ENCODE measurements at regions not wholly inside any gene's neighbourhood (a gene's known extent, or its start where the extent isn't known, plus 50 kb on each side); places are given as distances from the start of the nearest gene placed in this dataset.

DNA sequence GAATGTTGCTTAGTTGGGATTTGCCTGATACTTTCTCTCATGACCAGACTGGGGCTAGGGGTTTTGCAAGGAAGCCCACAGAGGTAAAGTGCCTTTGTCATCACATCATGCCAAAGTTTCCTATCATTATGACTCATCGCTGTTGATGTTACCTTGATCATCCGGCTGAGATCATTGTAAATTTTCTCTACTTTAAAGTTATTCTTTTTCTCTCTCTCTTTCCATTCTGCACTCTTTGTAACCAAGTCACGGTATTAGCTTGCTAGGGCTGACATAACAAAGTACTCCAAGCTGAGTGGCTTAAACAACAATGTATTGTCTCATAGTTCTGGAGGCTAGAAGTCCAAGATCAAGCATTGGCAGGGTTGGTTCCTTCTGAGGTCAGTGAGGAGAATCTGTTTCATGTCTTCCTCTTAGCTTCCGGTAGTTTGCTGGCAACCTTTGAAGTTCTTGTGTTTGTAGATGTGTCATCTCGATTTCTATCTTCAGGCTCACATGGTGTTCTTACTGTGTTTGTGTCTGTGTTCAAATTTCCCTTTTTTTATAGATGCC, 113.0 kb downstream of the DTHD1 start:
- no peak for DNase-seq (ENCODE audit: low read depth)

DNA sequence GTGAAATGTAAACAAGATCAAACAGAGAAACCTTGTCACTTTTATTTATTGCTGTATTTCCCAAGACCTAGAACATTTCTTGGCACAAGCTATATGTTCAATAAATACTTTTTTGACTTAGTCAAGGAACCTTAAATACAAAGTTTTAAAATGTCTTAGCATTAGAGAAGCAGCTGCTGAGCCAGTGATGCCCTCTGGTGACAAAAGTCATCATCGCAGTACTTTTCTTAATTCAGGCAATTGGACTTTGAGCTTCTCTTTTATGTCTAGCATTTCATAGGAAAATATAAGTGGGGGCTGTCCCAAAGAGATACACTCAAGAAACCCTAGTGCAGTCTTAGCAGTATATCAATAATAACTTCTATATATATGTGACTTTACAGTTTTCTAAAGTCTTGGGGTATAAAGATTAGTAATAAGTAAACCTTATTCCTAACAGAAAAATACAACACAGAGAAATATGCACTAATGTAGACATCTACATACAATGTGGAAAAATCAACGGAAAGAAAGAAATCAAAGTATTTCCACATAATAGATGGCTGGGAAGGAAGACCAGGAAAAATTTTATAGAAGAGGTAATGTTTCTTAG, 118.4 kb downstream of the DTHD1 start:
- DNase-seq (ENCODE audit: low read depth) = peak; percentile 9

DNA sequence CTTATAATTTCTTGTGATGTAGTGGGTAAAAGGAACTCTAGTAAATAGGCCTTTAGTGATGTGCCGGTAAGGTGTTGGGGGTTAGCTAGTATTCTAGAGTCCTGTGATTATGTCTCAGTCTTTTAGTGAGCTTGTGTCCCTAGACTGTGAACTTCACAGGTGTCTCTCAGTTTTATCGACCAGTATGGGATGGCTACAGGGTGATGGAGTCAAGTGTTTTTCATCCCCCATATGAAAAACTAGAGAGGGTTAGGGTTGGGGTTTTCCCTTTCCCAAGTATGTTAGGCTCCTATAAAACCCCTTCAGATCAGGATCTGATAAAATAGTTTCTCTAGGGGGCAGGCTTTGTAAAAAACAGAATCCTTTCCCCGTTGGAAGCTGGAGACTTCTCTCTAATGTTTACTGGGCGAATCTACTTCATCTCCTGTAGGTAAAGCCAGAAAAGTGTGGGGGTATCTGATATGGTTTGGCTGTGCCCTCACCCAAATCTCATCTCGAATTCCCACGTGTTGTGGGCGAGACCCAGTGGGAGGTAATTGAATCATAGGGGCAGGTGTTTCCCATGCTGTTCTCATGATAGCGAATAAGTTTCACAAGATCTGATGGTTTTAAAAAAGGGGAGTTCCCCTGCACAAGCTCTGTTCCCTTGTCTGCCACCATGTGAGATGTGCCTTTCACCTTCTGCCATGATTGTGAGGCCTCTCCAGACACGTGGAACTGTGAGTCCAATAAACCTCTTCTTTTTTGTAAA, 120.8 kb downstream of the DTHD1 start:
- no peak for DNase-seq (ENCODE audit: low read depth)

DNA sequence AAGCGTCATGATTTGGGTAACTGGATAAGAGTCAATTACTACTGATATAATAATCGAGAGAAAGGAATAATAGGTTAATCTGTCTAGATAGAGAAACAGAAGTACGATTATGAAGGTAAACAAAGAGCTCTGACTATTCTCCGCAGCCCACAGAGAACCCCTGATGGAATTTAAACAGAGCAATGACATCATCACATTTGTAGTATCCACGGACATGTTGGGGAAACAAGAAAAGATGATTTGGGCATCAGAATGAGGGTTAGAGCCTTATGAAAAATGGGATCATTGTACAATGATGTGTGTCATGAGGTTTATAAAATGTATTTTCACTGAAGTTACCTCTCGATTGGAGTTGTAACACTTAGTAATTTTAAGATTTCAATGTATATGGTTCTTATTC, 129.9 kb downstream of the DTHD1 start:
- DNase-seq (ENCODE audit: low read depth) = no peak

DNA sequence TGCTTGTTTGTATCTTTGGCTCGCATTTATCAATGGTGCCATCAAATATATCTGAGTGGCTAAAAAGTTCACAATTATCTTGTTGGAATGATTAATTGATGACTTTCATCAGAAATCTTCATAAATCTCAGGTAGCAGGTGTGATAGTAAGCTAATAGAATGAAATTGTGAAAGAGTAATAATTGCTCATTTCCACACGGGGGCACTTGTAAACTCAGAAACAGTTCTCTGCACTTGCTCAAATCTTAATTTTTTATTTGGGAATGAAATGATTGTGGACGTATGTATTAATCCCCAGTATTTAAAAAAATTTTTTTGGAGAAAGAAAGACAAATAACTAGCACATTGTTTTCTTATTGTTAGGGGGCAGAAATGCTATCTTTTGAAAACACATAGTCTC, 132.8 kb downstream of the DTHD1 start:
- no peak for DNase-seq (ENCODE audit: low read depth)

DNA sequence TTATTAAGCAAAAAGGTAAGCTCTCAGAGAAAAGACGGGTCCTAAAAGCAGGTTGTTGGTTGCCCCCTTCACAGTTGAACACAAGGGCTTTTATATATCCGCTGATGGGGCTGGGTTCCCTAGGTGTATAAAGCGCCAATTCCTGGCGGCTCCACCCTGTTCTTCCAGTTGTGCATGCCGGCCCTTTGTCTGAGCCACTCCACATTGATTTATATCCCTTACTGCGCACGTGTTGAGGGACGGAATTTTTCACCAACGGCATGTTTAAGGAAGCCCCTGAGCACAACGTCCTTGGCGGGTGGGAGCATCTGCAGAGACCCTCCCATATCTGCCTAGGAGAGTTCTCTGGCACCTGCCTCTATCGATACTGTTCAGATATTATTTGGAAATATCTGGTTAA, 135.7 kb downstream of the DTHD1 start:
- DNase-seq (ENCODE audit: low read depth) = no peak

DNA sequence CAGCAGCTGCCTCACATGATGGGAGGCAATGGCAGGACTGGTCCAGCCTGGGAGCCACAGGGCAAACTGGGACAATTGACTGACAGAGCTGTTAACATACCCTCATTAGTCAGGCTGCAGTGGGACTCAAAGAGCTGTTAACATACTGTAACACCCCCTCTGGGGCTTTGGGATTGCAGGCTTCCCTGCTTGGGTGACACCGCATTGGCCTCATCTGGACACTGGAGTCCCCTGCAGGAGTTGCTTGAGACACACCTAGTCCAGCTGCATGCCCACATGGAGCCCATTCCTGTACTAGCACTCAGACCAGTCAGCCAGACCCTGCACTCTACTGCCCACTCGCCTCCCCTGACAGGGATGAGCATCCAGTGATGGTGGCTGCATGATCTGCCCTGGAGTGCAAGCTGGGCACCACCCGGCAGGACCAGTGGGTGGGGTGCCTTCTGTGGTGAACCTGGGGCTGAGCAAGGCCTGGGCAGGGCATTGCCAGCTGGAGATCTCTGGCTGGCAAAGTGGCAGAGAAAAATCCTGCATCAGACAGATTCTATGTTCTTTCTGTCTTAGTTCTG, 138.8 kb downstream of the DTHD1 start:
- DNase-seq (ENCODE audit: low read depth) = no peak

DNA sequence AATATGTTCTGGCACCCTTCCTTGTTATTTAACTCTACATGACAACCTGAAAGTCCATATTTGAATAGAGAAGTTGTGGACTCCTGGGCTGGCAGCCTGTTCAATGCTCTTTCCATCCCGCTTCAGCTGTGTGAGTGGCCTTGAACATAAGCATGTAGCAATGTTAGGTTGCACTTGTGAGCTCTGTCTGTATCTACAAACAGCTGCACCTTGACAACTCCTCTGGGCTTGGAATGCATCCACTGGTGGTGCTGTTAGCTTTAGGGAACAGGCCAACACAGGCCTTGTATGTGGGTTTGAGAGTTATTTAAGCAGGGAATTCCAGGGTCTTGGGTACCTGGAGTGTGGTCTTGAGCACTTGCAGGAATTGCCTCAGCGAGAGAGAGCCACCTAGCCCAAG, 141.2 kb downstream of the DTHD1 start:
- no peak for DNase-seq (ENCODE audit: low read depth)

DNA sequence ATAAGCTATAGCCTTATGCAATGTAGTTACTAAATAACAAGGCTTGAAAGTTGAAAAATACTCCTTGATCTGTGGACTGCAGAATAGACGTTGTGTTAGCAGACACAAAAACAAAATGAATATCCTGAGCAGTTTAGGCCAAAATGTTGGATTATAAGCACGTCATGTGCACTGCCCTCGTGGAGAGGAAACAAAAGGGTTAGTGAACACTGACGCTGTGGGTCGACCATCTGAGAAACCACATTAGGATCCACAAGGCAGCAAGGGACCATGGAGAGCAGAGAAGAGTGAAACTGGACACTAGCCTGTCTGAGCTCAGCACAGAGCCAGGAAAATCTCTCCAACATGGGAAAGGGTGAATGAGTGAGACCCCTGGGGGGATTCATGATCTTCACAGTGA, 145.3 kb downstream of the DTHD1 start:
- DNase-seq (ENCODE audit: low read depth) = no peak

DNA sequence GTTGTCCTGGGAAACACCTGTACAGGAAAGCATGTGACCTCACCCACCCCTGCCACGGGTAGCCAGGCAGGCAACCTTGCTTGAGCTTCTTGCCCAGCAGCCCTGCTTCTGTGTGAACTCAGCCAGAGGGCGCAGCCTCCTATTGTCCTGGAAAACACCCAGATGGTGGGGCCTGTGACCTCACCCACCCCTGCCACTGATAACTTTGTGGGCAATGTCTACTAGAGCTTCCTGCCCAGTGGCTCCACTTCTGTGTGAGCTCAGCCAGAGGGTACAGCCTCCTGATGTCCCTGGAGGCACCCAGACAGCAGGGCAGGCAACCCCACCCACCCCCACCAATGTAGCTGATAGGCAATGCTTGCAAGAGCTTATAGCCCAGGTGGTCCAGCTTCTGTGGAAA, 146.3 kb downstream of the DTHD1 start:
- no peak for DNase-seq (ENCODE audit: low read depth)

DNA sequence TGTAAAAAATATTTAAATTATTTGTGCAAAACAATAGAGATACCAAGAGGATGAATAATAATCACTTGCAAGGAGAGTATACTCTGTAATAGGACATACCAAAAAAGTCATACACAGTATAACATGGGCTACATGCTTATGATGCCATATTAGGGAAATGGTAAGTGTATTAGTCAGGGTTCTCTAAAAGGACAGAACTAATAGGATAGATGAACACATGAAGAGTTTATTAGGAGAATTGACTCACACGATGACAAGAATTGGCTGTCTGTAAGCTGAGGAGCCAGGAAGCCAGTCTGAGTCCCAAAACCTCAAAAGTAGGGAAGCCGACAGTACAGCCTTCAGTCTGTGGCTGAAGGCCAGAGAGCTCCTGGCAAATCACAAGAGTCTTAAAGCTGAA, 151.2 kb downstream of the DTHD1 start:
- no peak for DNase-seq (ENCODE audit: low read depth)

DNA sequence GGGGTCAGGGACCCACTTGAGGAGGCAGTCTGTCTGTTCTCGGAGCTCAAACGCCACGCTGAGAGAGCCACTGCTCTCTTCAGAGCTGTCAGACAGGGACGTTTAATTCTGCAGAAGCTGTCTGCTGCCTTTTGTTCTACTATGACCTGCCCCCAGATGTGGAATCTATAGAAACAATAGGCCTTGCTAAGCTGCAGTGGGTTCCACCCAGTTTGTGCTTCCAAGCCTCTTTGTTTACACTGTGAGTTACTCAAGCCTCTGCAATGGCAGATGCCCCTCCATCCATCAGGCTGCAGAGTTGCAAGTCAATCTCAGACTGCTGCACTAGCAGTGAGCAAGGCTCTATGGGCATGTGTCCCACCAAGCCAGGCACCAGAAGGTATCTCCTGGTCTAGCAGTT, 158.1 kb downstream of the DTHD1 start:
- no peak for DNase-seq (ENCODE audit: low read depth)

DNA sequence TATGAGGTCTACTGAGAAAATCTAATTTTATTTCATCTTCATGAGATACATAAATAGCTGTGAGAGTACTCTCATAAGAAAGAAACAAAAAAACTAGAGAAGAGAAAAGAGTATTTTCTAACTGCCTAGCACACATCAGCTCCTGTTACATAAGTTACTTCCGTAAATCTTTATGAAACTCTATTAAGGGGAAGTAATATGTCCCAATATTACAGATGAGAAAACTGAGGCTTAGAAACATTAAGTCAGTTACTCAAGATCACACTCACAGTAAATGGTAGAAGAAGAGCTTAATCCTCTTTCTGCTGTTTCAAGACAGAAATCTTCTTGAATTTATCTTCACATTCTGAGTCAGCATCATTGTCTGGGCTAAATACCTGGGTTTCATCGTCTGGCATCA, 164.1 kb downstream of the DTHD1 start:
- DNase-seq (ENCODE audit: low read depth) = no peak

DNA sequence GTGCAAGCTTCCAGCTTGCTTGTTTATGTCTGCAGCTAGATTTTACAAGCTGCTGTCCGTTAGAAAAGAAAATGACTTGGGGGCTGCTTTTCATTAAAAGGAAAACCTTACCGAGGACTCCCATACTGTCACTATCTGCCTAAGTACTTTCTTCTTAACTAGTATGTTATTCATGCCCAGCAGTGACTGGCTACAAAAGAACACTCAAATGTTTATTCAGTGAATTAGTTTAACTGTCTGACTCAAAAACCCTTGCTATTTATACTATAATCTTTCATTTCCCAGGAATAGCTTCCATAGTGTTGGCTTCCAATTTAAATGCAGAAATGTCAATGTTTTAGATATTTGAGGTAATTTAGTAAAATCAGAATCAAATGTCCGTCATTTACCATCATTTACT, 164.9 kb downstream of the DTHD1 start:
- DNase-seq (ENCODE audit: low read depth) = no peak

DNA sequence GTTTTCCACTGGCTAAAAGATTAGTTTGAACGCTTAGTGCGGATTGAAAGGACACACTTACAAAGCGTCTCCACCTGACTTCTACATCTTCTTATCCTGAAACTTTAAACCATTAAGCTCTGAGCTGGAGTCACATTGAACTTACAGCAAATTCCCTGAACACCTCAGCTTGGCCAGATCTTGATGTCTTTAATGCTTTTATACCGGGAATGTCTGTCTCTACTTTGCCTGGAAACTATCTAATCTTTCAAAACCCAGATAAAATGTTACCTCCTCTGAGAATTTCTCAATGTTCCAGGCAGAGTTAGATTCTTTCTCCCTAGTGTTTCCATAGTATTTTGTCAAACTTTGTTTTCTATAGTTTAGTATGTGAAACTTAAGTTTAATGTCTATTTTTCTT, 179.9 kb downstream of the DTHD1 start:
- no peak for DNase-seq (ENCODE audit: low read depth)

DNA sequence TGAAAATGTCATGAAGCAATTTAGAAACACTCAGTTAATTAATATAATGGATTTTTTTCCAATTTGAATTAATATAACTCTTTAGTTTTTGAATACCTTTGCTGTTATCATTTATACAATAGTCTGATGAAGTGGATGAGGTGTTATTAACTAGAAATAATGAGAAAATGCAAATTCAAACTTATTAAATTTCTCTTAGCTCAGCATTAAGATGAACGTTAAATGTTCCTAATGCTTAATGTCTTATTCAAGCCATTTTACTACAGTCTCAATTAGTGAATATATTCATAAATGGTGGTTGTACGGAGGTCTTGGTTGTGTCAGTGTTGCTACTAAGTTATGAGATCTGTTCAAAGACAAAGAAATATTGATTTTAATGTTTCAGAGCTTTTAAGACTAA, 186.3 kb downstream of the DTHD1 start:
- DNase-seq (ENCODE audit: low read depth) = no peak

DNA sequence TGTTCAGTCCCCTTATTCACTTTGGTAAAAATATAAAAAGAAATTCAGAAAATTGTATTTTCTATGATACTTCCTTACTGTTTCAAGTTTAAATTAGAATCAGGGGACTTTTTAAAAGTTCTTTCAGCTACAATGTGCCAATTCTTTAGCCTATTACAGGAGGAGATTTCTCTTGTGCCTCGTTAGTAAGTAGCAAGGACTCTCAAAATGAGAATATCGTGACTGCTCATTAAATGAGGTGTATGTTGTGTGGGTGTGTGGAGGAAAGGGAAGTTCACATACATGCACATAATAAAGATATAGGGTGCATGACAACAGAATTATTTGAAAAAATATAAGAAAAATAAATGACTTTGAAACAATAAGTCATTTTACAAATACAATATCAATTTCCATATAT, 190.5 kb downstream of the DTHD1 start:
- DNase-seq (ENCODE audit: low read depth) = no peak

DNA sequence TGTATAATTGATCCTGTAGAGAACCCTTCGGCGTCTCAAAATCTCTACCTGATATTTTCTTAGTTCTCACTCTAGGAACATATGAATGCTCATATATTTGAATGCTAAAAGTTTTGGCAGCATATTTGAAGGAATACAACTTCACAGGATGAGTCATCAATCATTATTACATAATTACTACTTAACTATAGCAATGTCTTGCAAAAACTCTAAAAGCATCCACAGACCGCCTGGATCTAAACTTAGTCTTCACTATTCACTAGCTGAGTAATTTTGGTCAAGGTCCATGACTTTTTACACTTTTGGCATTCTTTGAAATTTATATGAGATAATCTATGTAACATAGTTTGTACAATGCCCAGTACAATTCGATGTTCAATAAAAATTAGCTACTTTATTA, 194.7 kb downstream of the DTHD1 start:
- no peak for DNase-seq (ENCODE audit: low read depth)

DNA sequence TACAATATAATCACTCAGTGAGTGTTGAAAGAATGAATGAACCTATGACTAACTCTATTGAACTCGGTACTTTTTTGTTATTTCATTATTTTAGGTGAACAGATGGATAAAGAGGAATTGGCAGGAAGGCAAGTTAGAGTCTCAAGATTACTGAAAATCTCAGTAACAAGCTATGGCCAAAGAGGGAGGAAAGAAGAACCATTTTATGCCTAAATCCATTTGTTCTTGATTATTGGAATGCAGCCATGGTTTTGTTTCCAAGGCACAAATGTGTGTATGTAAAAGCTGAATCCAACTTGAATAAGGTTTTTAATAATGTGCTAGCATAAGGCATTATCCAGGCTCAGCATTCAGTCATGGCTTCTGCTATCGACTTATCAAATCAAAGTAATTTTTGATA, 196.4 kb downstream of the DTHD1 start:
- no peak for DNase-seq (ENCODE audit: low read depth)

DNA sequence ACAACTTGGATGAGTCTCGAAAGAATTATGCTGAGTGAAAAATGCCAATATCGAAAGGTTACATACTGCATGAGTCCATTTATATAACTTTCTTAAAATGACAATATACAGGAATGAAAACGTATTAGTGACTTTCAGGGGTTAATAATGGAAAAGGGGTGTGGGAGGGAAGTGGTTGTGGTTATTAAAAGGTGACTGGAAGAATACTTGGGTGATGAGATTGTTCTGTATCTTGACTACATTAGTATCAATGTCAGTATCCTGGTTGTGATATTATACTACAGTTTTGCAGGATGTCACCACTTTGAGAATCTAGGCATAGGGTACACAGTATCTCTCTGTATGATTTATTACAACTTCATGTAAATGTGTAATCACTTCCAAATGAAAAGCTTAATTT, 204.5 kb downstream of the DTHD1 start:
- no peak for DNase-seq (ENCODE audit: low read depth)

DNA sequence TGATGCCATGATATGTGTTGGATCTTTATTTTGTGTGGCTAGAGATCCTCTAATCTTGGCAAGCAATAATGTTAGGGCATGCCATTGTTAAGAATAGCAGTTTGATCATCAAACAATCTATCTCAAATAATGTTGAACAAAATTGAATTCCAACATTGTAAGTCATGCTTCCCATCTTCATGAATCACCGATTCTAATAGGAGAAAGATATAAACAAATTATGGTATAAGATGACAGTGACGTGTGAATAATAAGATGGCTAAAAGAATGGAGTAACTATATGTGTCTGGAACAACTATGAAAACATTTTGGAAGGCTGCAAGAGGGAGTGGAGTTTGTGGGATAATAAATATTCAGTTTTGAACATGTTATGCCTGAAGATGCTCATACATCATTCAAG, 208.4 kb downstream of the DTHD1 start:
- no peak for DNase-seq (ENCODE audit: low read depth)

DNA sequence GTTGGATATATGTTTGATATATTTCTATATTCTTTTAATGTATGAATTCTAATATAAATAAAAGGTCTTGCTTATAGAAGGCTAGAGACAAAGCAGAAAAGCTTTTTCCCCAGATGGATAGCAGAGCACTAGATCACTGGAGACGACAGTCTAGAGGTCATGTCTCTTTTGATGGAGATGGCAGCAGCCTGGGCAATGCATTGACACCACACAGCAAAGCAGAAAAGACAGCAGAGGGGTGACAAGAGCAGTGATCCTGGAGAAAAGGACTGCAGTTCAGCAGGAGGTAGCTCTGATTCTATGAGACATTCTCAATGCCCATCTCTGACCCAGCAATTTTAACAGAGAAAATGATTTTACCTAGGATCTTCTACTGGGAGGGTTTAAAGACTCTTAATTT, 210.6 kb downstream of the DTHD1 start:
- DNase-seq (ENCODE audit: low read depth) = no peak

DNA sequence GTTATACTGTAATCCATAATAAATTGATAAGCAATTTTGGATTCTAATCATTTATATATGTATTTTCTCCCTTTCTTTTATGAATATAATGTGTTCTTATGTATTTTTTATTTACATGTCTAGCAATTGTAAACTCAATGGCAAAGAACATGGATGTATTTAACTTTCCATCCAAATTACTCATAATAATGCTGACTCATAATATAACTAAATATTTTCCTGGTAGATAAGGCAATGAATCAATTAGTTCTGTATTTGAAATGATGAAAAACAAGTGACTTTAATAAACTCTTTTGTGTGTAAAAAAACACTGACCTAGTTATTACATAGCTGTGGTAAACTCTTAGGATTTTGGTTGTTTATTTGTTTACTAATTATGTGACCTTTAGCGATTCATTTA, 211.2 kb downstream of the DTHD1 start:
- DNase-seq (ENCODE audit: low read depth) = no peak

DNA sequence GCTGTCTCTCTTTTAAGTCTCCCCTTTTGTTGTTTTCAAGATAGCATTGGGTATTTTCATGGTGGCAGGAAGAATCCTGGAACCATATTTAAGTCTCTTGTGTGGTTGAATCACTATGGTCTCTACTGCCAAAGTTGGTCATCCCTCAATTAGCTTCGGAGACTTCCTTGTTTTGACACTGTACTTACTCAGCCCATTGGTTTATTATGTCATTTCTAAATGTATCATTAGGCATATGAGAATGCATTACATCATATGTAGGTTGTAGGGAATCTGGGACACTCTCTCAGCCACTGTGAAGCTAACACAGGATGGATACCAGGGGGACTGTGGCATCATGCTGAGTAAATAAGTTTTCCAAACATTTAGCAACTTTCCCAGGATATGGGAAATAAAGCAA, 211.8 kb downstream of the DTHD1 start:
- DNase-seq (ENCODE audit: low read depth) = no peak

Data from amniotic epithelial cell (primary cell).